Astrocyte of the hippocampus (primary cell): ENCODE measurements at regions not wholly inside any gene's neighbourhood (a gene's known extent, or its start where the extent isn't known, plus 50 kb on each side); places are given as distances from the start of the nearest gene placed in this dataset.
"Not testable (repeated sequence)": the region's sequence is repeated elsewhere in the genome, so short reads cannot be mapped to it uniquely, and the experiment has no call there.

ENCODE experiments used
- DNase-seq: peaks from one replicate; pipeline ENCODE4 v3.0.0; 2011; ENCODE audit warnings: low read depth, low spot score

DNA sequence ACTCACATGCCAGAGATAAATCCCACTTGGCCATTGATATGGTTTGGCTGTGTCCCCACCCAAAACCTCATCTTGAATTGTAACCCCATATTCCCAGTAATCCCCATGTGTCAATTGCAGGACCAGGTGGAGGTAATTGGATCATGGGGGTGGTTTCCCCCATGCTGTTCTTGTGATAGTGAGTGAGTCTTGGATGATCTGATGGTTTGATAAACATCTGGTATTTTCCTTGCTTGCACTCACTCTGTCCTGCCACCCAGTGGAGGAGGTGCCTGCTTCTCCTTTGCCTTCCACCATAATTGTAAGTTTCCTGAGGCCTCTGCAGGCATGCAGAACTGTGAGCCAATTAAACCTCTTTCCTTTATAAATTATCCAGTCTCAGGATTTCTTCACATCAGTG lies 50.4 kb upstream of the B3GAT2 start:
- DNase-seq, result not testable (repeated sequence)

DNA sequence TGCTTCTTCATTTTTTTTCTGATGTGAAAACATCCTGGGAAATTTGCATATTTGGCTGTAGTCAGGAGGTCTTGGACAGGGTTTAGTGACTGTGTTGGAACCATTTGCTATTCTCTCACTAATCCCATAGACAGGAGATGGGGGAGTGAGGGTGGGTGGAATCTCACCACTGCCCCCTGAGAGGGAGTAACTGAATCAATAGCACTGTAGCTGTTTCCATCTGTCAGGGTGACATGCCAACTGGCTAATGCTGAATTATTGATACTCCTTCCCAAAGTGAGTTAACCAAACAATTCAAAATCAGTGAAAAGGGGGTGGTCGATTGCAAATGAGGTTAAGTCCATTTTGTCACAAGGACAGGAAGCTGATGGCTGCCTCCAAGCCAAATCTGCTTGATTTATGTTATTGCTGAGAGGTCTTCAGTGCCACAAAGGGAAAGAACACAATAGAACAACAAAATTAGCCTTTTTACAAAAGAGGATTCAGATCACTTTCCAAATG lies 55.1 kb upstream of the B3GAT2 start:
- DNase-seq, result peak; percentile 37

DNA sequence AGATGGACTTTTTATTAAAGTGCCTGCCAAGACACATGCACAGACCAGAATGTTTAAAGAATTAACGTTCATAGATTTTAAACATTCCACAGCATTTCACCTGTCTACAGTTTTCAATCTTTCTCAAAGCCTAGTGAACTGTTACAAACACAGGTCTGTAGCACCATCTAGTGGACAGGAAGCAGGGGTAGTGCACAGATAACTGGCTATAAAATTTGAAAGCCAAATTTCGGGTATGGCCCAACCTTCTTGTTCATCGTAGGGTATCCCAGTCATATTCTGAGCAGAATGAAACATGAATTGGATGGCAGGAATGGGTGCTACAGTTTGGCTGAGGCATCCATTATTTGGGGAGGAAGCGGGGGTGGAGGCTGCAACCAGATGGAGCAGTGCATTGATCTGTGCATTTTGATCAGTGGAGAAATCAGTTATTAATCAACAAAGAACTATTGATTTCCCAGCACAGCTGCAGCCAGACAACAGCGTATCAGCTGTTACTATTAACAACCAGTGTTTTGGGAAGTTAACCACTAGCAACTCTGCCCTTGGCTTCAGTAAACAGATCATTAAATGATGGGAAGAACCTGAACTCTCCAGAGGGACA lies 56.1 kb upstream of the B3GAT2 start:
- peak; percentile 74 for DNase-seq

DNA sequence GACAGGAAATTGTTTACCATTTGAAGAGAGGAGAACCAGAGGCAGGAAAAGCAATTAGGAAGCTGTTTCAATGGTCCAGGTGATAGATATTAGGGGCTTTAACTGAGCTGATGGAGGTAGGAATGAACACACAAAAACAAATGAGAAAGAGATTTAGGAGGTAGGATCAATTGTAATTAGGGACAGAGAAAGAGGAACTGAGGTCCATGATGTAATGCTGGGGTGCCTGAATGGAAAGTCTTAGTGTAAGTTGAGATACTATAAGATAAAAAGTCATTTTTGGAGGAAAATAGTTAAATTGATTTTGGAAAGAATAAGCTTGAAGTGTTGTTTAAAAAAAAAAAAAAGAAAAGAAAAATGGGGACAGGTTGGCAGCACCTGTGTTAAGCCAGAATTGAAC lies 58.5 kb upstream of the B3GAT2 start:
- no peak for DNase-seq

DNA sequence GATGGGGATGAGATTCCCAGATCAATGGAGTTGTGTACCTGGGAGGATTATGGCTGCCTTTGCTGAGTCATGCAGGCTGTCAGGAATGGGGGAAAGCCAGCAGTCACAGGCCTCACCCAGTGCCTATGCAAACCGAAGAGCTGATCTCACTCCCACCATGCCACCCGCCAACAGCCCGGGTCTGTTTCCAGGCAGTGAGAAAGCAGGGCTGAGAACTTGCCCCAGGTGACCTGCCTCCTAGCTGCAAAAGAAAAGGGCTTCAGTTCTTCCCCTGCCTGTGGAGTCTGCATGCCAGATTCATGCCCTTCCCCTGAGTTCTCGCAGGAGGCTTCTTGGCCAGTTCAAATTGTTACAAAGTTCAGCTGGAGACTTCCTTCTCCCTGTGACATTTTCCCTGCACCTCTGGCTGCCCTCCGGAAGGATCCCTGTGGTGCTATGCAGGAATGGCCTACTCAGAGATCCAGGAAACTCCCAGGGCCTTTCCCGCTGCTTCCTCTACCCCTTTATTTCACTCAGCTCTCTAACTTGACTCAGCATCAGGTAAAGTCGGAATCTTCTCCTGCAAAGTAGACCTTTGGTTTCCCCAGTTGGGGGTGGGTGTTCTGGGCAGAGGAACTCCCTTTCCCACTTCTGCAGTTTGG lies 71.5 kb upstream of the B3GAT2 start:
- DNase-seq, result no peak

DNA sequence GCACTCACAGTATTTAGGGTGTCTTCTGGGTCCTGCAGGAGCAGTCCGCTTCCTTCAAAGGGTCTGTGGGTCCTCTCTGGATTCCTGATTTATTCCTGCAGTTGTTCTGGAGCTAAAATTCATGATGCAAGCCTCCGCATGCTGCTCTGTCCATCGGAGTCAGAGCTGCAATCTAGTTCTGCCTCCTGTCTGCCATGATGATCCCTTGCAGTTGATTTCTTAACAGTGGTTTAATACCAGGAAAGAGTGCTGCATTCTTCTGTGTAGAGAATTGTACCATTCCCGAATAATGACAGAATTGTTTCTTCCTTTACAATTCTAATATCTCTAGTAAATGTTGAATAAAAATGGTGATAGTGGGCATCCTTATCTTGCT lies 72.0 kb upstream of the B3GAT2 start:
- no peak for DNase-seq

DNA sequence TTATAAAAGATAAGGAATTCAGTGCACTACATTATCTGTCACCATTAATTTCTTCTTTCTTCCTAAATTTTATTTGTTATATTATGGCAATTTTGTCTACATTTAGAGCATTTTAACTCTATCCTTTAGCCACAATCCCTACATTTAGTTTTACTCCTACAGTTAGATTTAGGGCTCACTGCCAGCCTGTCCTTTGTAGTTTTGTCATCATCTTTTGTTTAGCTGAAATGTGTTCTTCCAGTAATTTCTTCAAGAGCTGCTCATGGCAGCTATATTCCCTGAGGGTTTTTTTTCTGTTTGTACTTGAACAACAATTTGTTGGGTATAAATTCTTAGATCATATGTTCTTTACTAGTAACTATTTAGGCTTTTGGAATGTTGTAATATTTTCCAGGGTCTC lies 72.7 kb upstream of the B3GAT2 start:
- DNase-seq, result no peak

DNA sequence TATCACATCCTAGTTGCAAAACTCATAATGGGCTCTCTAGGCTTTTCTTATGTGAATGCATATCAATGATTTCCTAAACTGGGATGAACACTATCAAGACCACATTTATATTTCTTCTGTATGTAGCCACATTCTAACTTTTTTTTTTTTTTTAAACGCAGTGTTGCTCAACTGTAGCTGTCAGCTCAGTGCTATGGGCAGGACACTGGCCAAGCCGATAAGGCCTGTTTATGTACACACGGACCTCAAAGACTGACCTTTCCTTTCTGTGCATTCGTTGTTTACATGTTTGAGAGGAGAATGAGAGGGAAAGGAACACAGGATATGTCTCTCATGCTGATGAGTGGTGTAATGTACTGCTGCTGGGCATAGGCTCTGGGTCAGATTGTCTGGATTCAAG lies 75.1 kb upstream of the B3GAT2 start:
- no peak for DNase-seq

DNA sequence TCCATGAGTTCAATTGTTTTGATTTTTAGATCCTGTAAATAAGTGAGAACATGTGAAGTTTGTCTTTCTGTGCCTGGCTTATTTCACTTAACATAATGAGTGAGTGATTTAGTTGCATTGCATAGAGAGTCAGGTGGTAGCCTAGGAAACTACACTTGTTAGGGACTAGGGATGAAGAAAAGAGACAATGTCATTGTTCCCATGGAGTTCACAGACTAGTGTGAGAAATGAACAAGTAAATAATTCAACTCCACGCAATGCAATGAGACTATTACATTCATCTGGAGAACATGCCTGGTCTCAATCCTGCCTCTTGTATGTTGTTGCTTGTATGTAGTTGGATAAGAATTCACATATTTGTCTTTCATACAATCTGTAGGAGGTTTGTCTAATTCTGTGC lies 76.3 kb upstream of the B3GAT2 start:
- DNase-seq, result no peak

DNA sequence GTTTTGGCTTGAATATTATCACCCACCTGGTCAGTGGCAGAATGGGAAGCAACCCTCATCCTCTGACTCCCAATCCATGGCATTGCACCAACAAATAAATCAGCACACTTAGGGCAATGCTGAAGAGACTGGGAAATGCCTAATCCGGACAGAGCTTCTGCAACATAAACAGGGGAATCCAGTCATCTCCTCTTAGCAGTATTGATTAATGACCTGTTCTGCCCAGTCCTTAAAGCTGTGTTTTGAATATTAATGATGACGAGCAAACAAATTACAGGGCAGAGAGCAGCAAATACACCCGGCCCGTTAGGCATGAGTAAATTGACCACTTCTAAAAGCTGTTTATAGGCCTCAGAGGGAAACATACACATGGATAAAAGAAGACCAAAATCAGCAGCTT lies 77.0 kb upstream of the B3GAT2 start:
- no peak for DNase-seq

DNA sequence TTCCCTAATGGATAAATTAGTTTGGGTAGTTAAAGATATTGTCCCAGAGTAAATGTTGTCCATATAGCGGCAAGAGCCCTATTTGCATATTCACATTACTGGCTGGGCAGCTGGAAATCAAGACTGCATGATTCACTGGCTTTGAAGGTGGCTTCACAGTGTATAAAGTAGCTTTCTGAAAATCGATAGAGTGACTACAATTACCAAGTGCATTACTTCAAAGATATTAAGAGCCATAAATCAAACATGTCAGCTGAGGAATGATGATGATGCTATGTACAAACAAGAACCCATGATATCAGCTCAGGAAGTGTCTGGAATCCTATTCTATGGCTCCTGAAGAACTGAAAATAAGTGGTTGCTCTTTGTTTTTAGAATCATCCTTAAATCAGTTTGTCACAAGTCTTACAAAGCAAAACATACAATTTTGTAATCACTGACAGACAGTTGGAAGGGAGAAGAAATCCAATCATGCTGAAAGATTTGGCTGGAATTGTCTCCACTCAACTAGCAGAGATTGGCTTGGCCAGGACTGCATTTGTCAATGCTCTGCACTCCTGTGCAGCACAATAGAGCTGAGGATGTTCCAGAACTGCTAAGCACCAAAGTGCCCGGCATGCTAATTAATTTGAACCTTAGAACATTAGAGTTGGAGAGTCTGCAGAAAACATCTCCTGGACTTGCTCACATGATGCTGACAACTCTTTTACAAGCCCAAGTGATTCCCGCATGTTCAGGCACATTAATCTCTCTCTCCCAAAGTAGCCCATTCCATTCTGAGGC lies 77.9 kb upstream of the B3GAT2 start:
- peak; percentile 29 for DNase-seq

DNA sequence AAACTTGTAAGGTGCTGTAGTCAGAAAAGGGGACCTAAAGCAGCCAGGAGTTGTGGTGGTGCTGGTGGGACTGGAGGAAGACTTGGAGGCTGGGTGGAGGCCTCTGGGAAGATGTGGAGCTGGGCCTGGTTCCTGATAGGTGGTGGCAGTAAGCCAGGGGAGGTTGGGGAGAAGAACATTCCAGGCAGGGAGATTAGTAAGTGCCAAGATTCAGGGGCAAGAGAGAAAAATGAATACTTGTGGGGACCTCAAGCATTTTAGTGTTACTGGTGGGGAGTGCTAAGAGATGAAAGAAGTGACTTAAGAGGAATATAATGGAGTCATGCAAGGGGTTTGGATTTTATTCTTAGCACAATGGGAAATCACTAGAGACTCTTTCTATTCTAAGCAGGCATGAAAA lies 79.0 kb upstream of the B3GAT2 start:
- DNase-seq, result peak; percentile 82

DNA sequence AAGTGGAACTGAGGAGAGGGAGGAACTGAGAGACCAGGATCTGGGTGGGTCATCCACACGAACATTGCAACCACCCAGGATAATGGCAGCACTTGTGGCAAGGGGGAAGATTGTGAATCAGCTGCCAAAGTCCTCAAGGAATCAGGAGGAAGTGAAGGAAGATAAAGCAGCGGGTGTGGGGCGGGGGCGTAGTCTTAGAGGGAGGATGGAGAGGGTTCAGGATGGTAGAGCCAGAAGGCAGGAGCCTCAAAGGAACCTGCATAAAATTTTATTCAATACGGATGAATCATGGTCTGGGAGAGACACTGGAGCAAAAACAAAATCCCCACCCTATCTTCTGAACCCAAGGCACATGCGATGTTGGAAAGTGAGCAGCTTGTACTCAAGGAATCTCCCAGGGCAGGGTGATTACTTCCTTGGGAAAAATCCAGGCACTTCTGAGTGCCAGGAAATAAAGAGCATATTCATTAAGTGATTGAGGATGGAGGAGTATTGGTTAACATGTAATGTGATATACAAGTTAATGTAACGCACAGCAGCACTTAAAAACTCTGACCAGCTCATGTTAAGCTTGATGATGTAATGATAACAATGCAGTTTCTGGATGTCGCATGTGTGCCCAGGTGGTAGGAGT lies 82.0 kb upstream of the B3GAT2 start:
- no peak for DNase-seq

DNA sequence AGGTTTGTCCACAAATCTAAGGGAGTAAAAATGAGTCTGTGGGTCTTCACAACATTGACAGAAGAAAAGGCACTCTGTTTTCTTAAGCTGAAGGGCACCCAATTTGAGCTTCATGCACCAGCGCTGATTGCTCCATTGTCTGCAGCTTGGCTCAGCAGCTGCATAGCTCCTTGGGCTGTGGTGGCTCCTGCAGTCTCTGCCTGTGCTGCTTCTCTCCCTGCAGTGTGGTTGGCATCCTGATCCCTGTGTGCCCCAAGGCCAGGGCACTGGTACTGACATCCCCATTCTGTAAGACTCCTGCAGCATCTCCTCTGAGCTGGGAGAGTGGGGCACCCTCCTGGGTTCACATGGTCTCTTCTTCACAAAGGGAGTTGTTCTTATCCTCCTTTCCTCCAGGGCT lies 83.2 kb upstream of the B3GAT2 start:
- no peak for DNase-seq

DNA sequence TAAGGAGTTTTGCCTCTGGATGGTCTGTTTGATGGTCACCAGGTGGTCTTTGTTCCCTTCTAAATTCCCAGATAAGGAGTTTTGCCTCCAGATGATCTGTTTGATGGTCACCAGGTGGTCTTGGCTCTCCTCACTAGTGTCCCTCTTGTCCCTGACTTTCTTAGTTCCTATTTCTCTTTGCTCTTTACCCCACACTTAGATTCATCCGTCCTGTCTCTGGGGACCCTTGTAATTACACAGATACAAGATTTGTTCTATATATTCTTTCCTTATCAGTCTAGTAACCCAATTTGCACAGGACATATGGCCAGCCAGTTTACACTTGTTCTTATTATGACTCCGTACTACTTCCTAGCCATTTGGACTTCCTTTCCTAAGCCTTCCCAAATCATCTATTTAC lies 84.0 kb upstream of the B3GAT2 start:
- DNase-seq, result no peak

DNA sequence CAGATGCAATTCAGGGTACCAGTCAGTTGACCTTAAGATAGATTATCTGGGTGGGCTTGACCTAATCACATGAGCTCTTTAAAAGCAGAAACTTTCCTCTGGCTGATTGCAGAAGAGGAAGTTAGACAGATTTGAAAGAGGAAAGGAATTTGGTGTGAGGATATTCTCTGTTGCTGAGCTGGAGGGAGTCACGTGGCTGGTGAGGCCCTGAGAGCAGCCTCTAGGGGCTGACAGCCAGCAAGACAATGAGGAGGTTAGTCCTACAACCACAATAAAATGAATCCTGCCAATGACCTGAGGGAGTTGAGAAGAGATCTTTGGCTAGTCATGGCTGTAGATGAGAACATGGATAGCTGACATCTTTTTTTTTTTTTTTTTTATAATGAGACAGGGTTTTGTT lies 87.0 kb upstream of the B3GAT2 start:
- DNase-seq, result no peak

DNA sequence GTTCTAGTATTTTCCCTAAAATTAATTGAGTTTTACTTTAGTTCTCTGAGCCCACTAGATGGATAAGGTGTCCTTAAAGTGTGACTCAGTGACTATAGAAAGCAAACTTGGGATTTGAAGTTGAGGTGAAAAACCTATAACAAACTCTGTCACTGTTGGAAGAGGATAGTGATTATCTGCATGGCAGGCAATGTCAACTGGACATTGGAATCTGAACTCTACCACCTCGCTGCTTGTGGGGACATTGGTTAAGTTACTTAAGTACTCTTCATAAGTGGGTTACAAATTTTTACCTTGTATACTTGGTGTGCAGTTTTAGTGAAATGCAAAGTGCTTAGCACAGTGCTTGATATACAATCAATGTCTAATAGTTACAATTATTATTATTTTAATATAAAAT lies 87.9 kb upstream of the B3GAT2 start:
- no peak for DNase-seq

DNA sequence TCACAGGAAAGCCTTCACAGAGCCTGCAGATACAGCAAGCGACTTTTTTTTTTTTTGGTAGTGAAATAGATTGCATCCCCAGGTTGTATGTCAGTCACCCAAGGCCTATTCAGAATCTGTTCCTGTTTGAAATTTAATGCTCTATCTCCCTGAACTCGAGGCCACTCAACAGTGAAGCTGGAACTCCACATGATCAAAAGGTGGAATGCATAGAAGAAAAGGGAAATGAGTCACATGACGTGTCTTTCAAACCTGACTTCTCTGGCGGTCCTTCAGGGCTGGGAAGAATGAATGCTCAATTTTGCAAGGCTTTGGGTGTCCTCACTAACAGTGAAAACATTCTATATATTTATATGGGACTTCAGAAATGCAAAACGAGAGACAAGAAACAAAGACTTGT lies 88.4 kb upstream of the B3GAT2 start:
- DNase-seq, result no peak

DNA sequence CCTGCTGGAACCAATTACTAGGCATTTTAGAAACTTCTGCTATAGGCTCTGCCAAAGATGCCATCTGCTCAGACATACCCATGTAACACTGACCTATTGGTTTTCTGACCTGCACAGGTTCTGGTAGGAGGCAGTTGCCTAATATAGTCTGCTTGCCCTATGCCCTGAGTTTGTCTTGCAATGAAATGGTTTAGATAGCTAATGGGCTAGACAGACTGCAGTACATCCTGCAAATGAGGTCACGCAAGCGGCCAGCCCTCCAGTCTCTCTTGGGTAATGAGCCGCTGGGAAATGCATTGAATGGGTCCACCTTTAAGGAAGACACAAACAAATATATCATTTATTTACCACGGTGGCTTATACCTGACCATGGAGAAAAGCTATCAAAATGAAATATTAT lies 90.6 kb upstream of the B3GAT2 start:
- no peak for DNase-seq

DNA sequence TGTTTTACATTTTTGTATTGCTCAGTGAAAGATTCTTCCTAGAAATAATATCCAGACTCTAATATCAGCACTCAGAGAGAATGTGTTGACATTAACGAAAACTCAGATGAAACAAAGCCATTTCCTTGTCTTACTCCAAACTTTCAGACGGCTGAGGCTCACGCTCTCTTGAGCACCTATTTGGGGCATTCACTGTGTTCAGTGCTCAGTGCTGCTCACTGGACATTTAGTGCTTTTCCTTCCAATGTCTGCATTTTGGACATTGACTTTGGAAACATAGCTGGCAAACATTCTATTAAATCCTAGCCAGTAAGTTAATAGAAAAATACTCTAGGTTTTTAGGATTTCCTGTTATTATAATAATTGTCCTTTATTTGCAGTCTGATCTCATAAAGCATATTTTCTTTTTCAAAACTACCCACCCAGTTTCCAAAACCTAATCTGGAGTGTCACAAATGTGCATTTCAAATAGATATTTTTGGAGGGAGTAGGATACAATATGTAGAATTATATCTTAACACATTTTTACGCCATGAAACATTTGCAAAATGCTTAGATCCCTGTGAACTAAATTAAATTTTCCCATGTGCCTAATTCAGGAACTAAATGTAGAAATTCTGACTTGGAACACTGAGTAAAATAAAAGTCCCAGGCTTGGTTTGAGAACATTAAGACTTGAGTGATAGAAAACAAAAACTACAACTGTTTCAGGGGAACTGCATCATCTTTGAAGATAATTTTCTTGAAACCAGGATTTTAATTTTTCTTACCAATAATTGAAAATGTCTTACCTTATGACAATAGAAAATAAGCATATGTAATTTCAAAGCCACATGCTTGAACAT lies 91.7 kb upstream of the B3GAT2 start:
- no peak for DNase-seq

DNA sequence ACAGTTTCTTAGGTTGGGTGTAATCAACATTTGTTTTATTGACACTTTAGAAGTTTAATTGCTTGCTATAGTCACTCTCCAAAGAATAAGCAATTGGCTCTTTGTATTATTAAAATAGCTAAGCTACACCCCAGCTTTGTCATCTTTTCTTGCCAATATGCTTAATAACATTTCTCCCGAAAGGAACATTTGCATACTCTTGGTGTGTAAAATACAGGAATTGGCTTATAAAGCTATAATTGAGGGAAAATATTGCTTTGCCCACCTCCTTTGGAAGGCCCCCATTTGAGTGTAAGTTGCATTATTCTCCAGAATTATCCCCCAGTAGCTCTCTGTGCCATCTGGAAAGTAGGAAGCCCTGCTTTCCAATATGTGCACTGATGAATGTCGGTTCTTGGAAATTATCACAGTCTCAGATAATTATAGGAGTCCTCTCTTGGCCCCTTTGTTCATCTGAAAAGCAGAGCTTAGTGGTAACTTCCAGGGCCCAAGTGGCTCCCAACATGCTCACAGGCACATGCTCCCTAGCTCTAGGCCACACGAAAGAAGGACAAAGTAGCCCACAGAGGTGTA lies 92.4 kb upstream of the B3GAT2 start:
- no peak for DNase-seq
